H1 (cell line): ENCODE measurements at regions not wholly inside any gene's neighbourhood (a gene's known extent, or its start where the extent isn't known, plus 50 kb on each side); places are given as distances from the start of the nearest gene placed in this dataset.

Source experiments
- CTCF ChIA-PET: fragments of 300-600 bp; sonication (Branson Sonifier 250); formaldehyde crosslinking; loops from one replicate; lab custom pipeline; 2021; ENCODE audit not compliant: partially characterized antibody; lab: Charles Lee
- POLR2A ChIA-PET: fragments of 300-600 bp; sonication (Branson Sonifier 250); formaldehyde crosslinking; loops from one replicate; lab custom pipeline; 2021; ENCODE audit warnings: inconsistent platforms; ENCODE audit not compliant: partially characterized antibody; lab: Charles Lee
- DNase-seq, 2 experiments: peaks; one replicate each; pipeline versions ENCODE4 v3.0.0 to v3.0.0-alpha.2; 2010 to 2022; ENCODE audit warnings: low spot score in 2 of 2, low read depth in 1 of 2, mixed read lengths in 1 of 2
- FAIRE-seq: peaks from 2 replicates; lab custom pipeline; 2011; peaks lifted over from hg19 to GRCh38; lab: Jason Lieb, UNC
- H2AFZ ChIP-seq: 2 replicates; pipeline ENCODE4 v1.8.1; 2012; ENCODE audit warnings: low read length, inconsistent platforms
- H2AK5ac ChIP-seq: 2 replicates; pipeline ENCODE4 v1.6.1; 2013; ENCODE audit warnings: low read depth, low read length
- H2BK120ac ChIP-seq: replicated peaks from 2 replicates; pipeline ENCODE3; 2013; ENCODE audit warnings: low read depth, low read length, inconsistent platforms
- H2BK12ac ChIP-seq: 2 replicates; pipeline ENCODE4 v1.6.1; 2013; ENCODE audit warnings: low read depth, low read length
- H2BK15ac ChIP-seq: 2 replicates; pipeline ENCODE4 v1.6.1; 2013; ENCODE audit warnings: low read length
- H2BK20ac ChIP-seq: 2 replicates; pipeline ENCODE4 v1.6.1; 2013; ENCODE audit warnings: low read length
- H2BK5ac ChIP-seq: 2 replicates; pipeline ENCODE4 v1.6.1; 2013; ENCODE audit warnings: low read depth, low read length
- H3K14ac ChIP-seq: 2 replicates; pipeline ENCODE4 v1.6.1; 2013; ENCODE audit warnings: inconsistent platforms; ENCODE audit not compliant: insufficient read length
- H3K18ac ChIP-seq: 2 replicates; pipeline ENCODE4 v1.6.1; 2013; ENCODE audit warnings: low read length; ENCODE audit errors: extremely low read depth
- H3K23ac ChIP-seq: 2 replicates; pipeline ENCODE4 v1.6.1; 2013; ENCODE audit warnings: inconsistent platforms; ENCODE audit not compliant: insufficient read length
- H3K23me2 ChIP-seq: 2 replicates; pipeline ENCODE4 v1.6.1; 2013; ENCODE audit warnings: low read depth, low read length
- H3K27ac ChIP-seq: 2 replicates; pipeline ENCODE4 v1.6.1; 2011; ENCODE audit warnings: low read depth, low read length, inconsistent platforms
- H3K27me3 ChIP-seq, 4 experiments: replicated peaks in 1 of 4; 1 replicate in 1 of 4; 2 replicates in 3 of 4; pipeline versions ENCODE4 v1.6.1 to v1.8.1; 2011 to 2013; ENCODE audit warnings: low read length in 3 of 4, mild to moderate bottlenecking in 3 of 4, inconsistent platforms in 2 of 4, mixed read lengths in 2 of 4, moderate library complexity in 1 of 4; ENCODE audit not compliant: control insufficient read depth in 3 of 4, insufficient read depth in 3 of 4; ENCODE audit errors: extremely low read depth in 1 of 4
- H3K36me3 ChIP-seq, 4 experiments: 2 replicates each; pipeline versions ENCODE4 v1.6.1 to v1.8.1; 2011 to 2013; ENCODE audit warnings: mild to moderate bottlenecking in 4 of 4, low read length in 3 of 4, moderate library complexity in 2 of 4, control low read depth in 1 of 4, inconsistent platforms in 1 of 4; ENCODE audit not compliant: insufficient read depth in 4 of 4, control insufficient read depth in 2 of 4
- H3K4ac ChIP-seq: replicated peaks from 2 replicates; pipeline ENCODE3; 2013; ENCODE audit warnings: low read length, low read depth, mixed read lengths, inconsistent platforms; ENCODE audit not compliant: insufficient read length
- H3K4me1 ChIP-seq, 4 experiments: replicated peaks in 1 of 4; 1 replicate in 1 of 4; 2 replicates in 3 of 4; pipeline versions ENCODE4 v1.6.1 to v1.8.1; 2011 to 2013; ENCODE audit warnings: low read length in 3 of 4, inconsistent platforms in 2 of 4, mixed read lengths in 1 of 4; ENCODE audit not compliant: insufficient read depth in 4 of 4, control insufficient read depth in 3 of 4
- H3K4me2 ChIP-seq, 2 experiments: 2 replicates each; pipeline versions ENCODE4 v1.6.1 to v1.8.1; 2011 to 2013; ENCODE audit warnings: low read depth in 2 of 2, low read length in 2 of 2, control low read depth in 1 of 2, inconsistent platforms in 1 of 2, mild to moderate bottlenecking in 1 of 2; ENCODE audit not compliant: insufficient read depth in 1 of 2
- H3K4me3 ChIP-seq, 4 experiments: fragments of 200-600, 300-600 bp in 1 of 4; sonication (generic), shearing (Covaris generic), sonication (Bioruptor Twin) in 1 of 4; 2 replicates each; pipeline versions ENCODE4 v1.5.1 to v1.8.1; 2011 to 2016; ENCODE audit warnings: low read length in 4 of 4, low read depth in 3 of 4, control low read depth in 2 of 4, inconsistent platforms in 2 of 4, mild to moderate bottlenecking in 2 of 4, mixed read lengths in 1 of 4, moderate library complexity in 1 of 4; ENCODE audit not compliant: insufficient read depth in 2 of 4; ENCODE audit errors: extremely low read depth in 1 of 4
- H3K56ac ChIP-seq: replicated peaks from 2 replicates; pipeline ENCODE3; 2013; ENCODE audit warnings: low read depth, mild to moderate bottlenecking, mixed read lengths, low read length, inconsistent platforms; ENCODE audit not compliant: insufficient read length
- H3K79me1 ChIP-seq: 2 replicates; pipeline ENCODE4 v1.6.1; 2013; ENCODE audit warnings: low read depth, low read length, control low read depth
- H3K79me2 ChIP-seq, 2 experiments: 2 replicates each; pipeline versions ENCODE4 v1.6.1 to v1.8.1; 2012 to 2013; ENCODE audit warnings: low read length in 2 of 2, mild to moderate bottlenecking in 2 of 2, inconsistent platforms in 1 of 2; ENCODE audit not compliant: insufficient read depth in 2 of 2, control insufficient read depth in 1 of 2
- H3K9ac ChIP-seq, 4 experiments: replicated peaks in 1 of 4; 1 replicate in 1 of 4; 2 replicates in 3 of 4; pipeline versions ENCODE4 v1.6.1 to v1.8.1; 2011 to 2013; ENCODE audit warnings: low read depth in 3 of 4, low read length in 3 of 4, control low read depth in 2 of 4, mild to moderate bottlenecking in 2 of 4, moderate library complexity in 2 of 4, inconsistent platforms in 1 of 4; ENCODE audit errors: extremely low read depth in 1 of 4
- H3K9me3 ChIP-seq, 2 experiments: 2 replicates each; pipeline versions ENCODE4 v1.6.1 to v1.8.1; 2012 to 2013; ENCODE audit warnings: mild to moderate bottlenecking in 2 of 2, moderate library complexity in 2 of 2, control low read depth in 1 of 2, inconsistent platforms in 1 of 2, low read depth in 1 of 2, low read length in 1 of 2, mixed read lengths in 1 of 2; ENCODE audit not compliant: insufficient read depth in 2 of 2
- H4K20me1 ChIP-seq, 2 experiments: replicated peaks in 1 of 2; 2 replicates each; pipeline versions ENCODE3 to v1.8.1; 2011 to 2013; ENCODE audit warnings: inconsistent platforms in 2 of 2, low read length in 2 of 2, mild to moderate bottlenecking in 1 of 2; ENCODE audit not compliant: insufficient read depth in 2 of 2, control insufficient read depth in 1 of 2
- H4K5ac ChIP-seq: 2 replicates; pipeline ENCODE4 v1.6.1; 2013; ENCODE audit warnings: low read length, low read depth, mixed read lengths, inconsistent platforms; ENCODE audit not compliant: insufficient read length
- H4K8ac ChIP-seq: 2 replicates; pipeline ENCODE4 v1.8.0; 2013; ENCODE audit warnings: mild to moderate bottlenecking, moderate library complexity, low read length, inconsistent platforms; ENCODE audit not compliant: insufficient read depth; ENCODE audit errors: extremely low read depth
- H4K91ac ChIP-seq: replicated peaks from 2 replicates; pipeline ENCODE3; 2013; ENCODE audit warnings: low read length, mixed read lengths, inconsistent platforms; ENCODE audit not compliant: insufficient read length
- BACH1 ChIP-seq: IDR thresholded peaks from 2 replicates; pipeline ENCODE4 v1.6.1; 2012; ENCODE audit warnings: low read length, improper control_type of control experiment
- CHD2 ChIP-seq: IDR thresholded peaks from 2 replicates; pipeline ENCODE4 v1.6.1; 2012; ENCODE audit warnings: low read length, improper control_type of control experiment
- HDAC2 ChIP-seq, 2 experiments: fragments of 300-600 bp in 1 of 2; sonication (generic) in 1 of 2; IDR thresholded peaks; 2 replicates each; pipeline ENCODE4 v1.6.1; 2011 to 2012; ENCODE audit warnings: low read depth in 2 of 2, low read length in 2 of 2, mild to moderate bottlenecking in 2 of 2, moderate library complexity in 2 of 2, borderline replicate concordance in 1 of 2, inconsistent platforms in 1 of 2
- JUND ChIP-seq: IDR thresholded peaks from 2 replicates; pipeline ENCODE4 v1.6.1; 2011; ENCODE audit warnings: mild to moderate bottlenecking, improper control_type of control experiment, low read length
- MAFK ChIP-seq: IDR thresholded peaks from 2 replicates; pipeline ENCODE4 v1.6.1; 2012; ENCODE audit warnings: low read depth, mild to moderate bottlenecking, improper control_type of control experiment, low read length
- PHF8 ChIP-seq: fragments of 200-600 bp; sonication (generic); conservative IDR thresholded peaks from 2 replicates; pipeline ENCODE4 v1.7.1; 2012; ENCODE audit warnings: low read depth, mild to moderate bottlenecking, inconsistent platforms, low read length, moderate library complexity
- RAD21 ChIP-seq, 2 experiments: IDR thresholded peaks in 1 of 2; conservative IDR thresholded peaks in 1 of 2; 2 replicates each; pipeline ENCODE4 v1.6.1; 2011; ENCODE audit warnings: low read depth in 2 of 2, low read length in 2 of 2, improper control_type of control experiment in 1 of 2, inconsistent platforms in 1 of 2, mild to moderate bottlenecking in 1 of 2, moderate library complexity in 1 of 2
- TAF1 ChIP-seq: IDR thresholded peaks from 2 replicates; pipeline ENCODE4 v1.6.1; 2011; ENCODE audit warnings: mild to moderate bottlenecking, low read depth, low read length
- TBP ChIP-seq: IDR thresholded peaks from 2 replicates; pipeline ENCODE4 v1.6.1; 2011; ENCODE audit warnings: low read depth, low read length, improper control_type of control experiment
- WGBS, 2 experiments: shearing (Covaris generic) in 1 of 2; methylation state at CpG; one replicate each; pipeline versions ENCODE4 v1.1.6 to v1.1.7; 2013 to 2015; ENCODE audit warnings: low lambda C conversion rate in 2 of 2, mixed read lengths in 2 of 2, inconsistent platforms in 1 of 2, low coverage in 1 of 2, missing lambda C conversion rate in 1 of 2; ENCODE audit not compliant: insufficient replicate concordance in 2 of 2, insufficient coverage in 1 of 2, insufficient read length in 1 of 2; ENCODE audit errors: extremely low coverage in 1 of 2, missing lambda C conversion rate in 1 of 2; 5-methylcytosine and 5-hydroxymethylcytosine counted together

DNA sequence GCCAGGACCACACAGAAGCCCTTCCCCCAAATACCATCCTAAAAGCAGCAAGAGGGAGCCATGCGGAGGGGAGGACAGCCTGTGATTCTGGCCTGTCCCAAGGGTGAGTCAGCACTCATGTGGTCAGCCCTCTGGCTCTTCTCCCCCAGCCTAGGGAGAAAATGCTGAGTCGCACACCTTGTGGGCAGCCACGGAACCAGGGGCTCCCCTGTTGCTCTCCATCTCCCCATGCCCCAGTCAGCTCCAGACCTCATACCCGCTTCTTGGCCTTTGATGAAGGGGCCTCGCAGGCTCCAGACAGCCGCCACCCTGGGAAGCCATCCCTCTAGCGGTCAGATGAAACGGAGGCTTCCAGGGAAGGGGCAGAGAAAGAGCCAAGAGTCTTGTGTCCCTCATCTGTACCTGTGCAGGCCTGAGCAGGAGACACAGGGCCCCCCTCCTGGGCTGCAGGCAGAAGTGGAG, 181.3 kb upstream of the SIX2 start:
- no peak overlapping the region for H4K91ac ChIP-seq
- peaks cover 0 to 8% (median 1%) of the 10 kb centered on the region in 4 experiments; a peak in 3 of 7 replicates for H3K4me1 ChIP-seq
- no peak overlapping the region for H4K8ac ChIP-seq
- H3K36me3 ChIP-seq, result no peaks in the 10 kb centered on the region
- FAIRE-seq, result no peak
- TF ChIP-seq BACH1, result peak; percentile 97
- no peak for TF ChIP-seq JUND
- peak; percentile 68; the same call in 1 of the 2 replicates for TF ChIP-seq MAFK
- TF ChIP-seq CHD2, result no peak
- TF ChIP-seq RAD21 (IDR thresholded peaks at IDR 0.05 in 1 of 2, conservative IDR thresholded peaks at IDR 0.05 in 1 of 2; ENCODE audit: low read depth in 2 of 2, low read length in 2 of 2), result peak; percentile 11 to 37; a peak in 2 of 4 replicates
- no peak for TF ChIP-seq HDAC2 (IDR thresholded peaks at IDR 0.05; ENCODE audit: borderline replicate concordance in 1 of 2, low read depth in 2 of 2, low read length in 2 of 2)
- TF ChIP-seq TAF1, result no peak
- TF ChIP-seq PHF8, result no peak
- TF ChIP-seq TBP, result no peak
- H3K18ac ChIP-seq, result no peak overlapping the region
- no peak overlapping the region for H2AK5ac ChIP-seq
- no peaks in the 10 kb centered on the region for H3K79me2 ChIP-seq
- no peak overlapping the region for H4K5ac ChIP-seq
- ChIA-PET CTCF (interaction anchor here (1.3 kb wide), 1 partner anchor 9 kb away, joined by 4 read pairs; no protein-coding TSS in a partner anchor), POLR2A (no interaction called here)
- no peak overlapping the region for H3K4me2 ChIP-seq
- H2BK120ac ChIP-seq, result no peak overlapping the region
- no peak overlapping the region for H2BK20ac ChIP-seq
- H2BK12ac ChIP-seq, result no peak overlapping the region
- H3K27ac ChIP-seq, result no peak overlapping the region
- no peaks in the 10 kb centered on the region for H3K9me3 ChIP-seq
- H3K56ac ChIP-seq, result no peak overlapping the region
- no peak overlapping the region for H3K23ac ChIP-seq
- H2AFZ ChIP-seq, result 0 out of 2 replicates have a peak overlapping the region, but pooled peaks have one; percentile 4
- H2BK5ac ChIP-seq, result no peak overlapping the region
- H3K79me1 ChIP-seq, result no peaks in the 10 kb centered on the region
- no peak overlapping the region for H3K4ac ChIP-seq
- H3K14ac ChIP-seq, result no peak overlapping the region
- H2BK15ac ChIP-seq, result no peak overlapping the region
- H3K4me3 ChIP-seq, result no peak overlapping the region
- H3K9ac ChIP-seq, result no peak overlapping the region
- H3K23me2 ChIP-seq, result 0 out of 2 replicates have a peak, but pooled peaks cover 4% of the 10 kb centered on the region
- no peak for DNase-seq
- no peaks in the 10 kb centered on the region for H3K27me3 ChIP-seq
- no peaks in the 10 kb centered on the region for H4K20me1 ChIP-seq
- WGBS, 2 experiments, result 81% methylated on average over 7 of the region's 8 CpGs; no CpG with 5 or more reads in 1 of the 2 experiments
